ENCODE measurements at regions not wholly inside any gene's neighbourhood (a gene's known extent, or its start where the extent isn't known, plus 50 kb on each side); places are given as distances from the start of the nearest gene placed in this dataset.
"Not testable (repeated sequence)": the region's sequence is repeated elsewhere in the genome, so short reads cannot be mapped to it uniquely, and the experiment has no call there.

- DNase-seq (ENCODE audit: low spot score): no peak
Observed at GRCh38 chr21:31531967-31532366, 127.5 kb upstream of the SOD1 start.

- no peak for DNase-seq (ENCODE audit: low spot score)
Observed at GRCh38 chr21:31530897-31531705, 128.4 kb upstream of the SOD1 start.

- no peak for DNase-seq (ENCODE audit: low spot score)
Observed at GRCh38 chr21:31530364-31530763, 129.1 kb upstream of the SOD1 start.

GRCh38 chr21:31529406-31529805 is 130.1 kb upstream of the SOD1 start:
- no peak for DNase-seq (ENCODE audit: low spot score)

- DNase-seq (ENCODE audit: low spot score): no peak
Observed at GRCh38 chr21:31526040-31526439, 133.5 kb upstream of the SOD1 start.

GRCh38 chr21:31524140-31524539 is 135.4 kb upstream of the SOD1 start:
- no peak for DNase-seq (ENCODE audit: low spot score)

GRCh38 chr21:31521515-31521914 is 138.0 kb upstream of the SOD1 start:
- DNase-seq (ENCODE audit: low spot score): no peak

GRCh38 chr21:31520561-31521098 is 138.9 kb upstream of the SOD1 start:
- DNase-seq (ENCODE audit: low spot score): no peak

- DNase-seq (ENCODE audit: low spot score): no peak
Observed at GRCh38 chr21:31518580-31518979, 140.9 kb upstream of the SOD1 start.

- DNase-seq (ENCODE audit: low spot score): no peak
Observed at GRCh38 chr21:31517664-31518414, 141.7 kb upstream of the SOD1 start.

- DNase-seq (ENCODE audit: low spot score): no peak
Observed at GRCh38 chr21:31515253-31515652, 144.2 kb upstream of the SOD1 start.

- DNase-seq (ENCODE audit: low spot score): peak; percentile 11
Observed at GRCh38 chr21:31514598-31514997, 144.9 kb upstream of the SOD1 start.

GRCh38 chr21:31513541-31513940 is 146.0 kb upstream of the SOD1 start:
- not testable (repeated sequence) for DNase-seq (ENCODE audit: low spot score)

GRCh38 chr21:31511999-31512398 is 147.5 kb upstream of the SOD1 start:
- not testable (repeated sequence) for DNase-seq (ENCODE audit: low spot score)

GRCh38 chr21:31511258-31511657 is 148.2 kb upstream of the SOD1 start:
- DNase-seq (ENCODE audit: low spot score): no peak

- DNase-seq (ENCODE audit: low spot score): peak; percentile 17
Observed at GRCh38 chr21:31509194-31510017, 150.1 kb upstream of the SOD1 start.

GRCh38 chr21:31505975-31506374 is 153.5 kb upstream of the SOD1 start:
- no peak for DNase-seq (ENCODE audit: low spot score)

- no peak for DNase-seq (ENCODE audit: low spot score)
Observed at GRCh38 chr21:31503939-31504338, 155.6 kb upstream of the SOD1 start.

- DNase-seq (ENCODE audit: low spot score): no peak
Observed at GRCh38 chr21:31503467-31503866, 156.0 kb upstream of the SOD1 start.

- DNase-seq (ENCODE audit: low spot score): no peak
Observed at GRCh38 chr21:31502537-31503143, 156.9 kb upstream of the SOD1 start.

GRCh38 chr21:31501926-31502325 is 157.6 kb upstream of the SOD1 start:
- DNase-seq (ENCODE audit: low spot score): no peak

- DNase-seq (ENCODE audit: low spot score): no peak
Observed at GRCh38 chr21:31500982-31501381, 156.9 kb upstream of the TIAM1 start.
